Liver (tissue), 8 donors: ENCODE measurements at regions not wholly inside any gene's neighbourhood (a gene's known extent, or its start where the extent isn't known, plus 50 kb on each side); places are given as distances from the start of the nearest gene placed in this dataset.
"Not testable (repeated sequence)": the region's sequence is repeated elsewhere in the genome, so short reads cannot be mapped to it uniquely, and the experiment has no call there.

Experiments
- DNase-seq: peaks from one replicate; pipeline ENCODE4 v3.0.0-alpha.2; 2017; ENCODE audit warnings: low spot score
- H3K27ac ChIP-seq, 2 donors: one replicate each; pipeline ENCODE4 v1.7.0; 2013; ENCODE audit warnings: inconsistent platforms in 2 of 2, low read length in 2 of 2, control low read depth in 1 of 2, low read depth in 1 of 2, mild to moderate bottlenecking in 1 of 2
- H3K27me3 ChIP-seq, 4 donors: one replicate each; pipeline versions ENCODE4 v1.6.1 to v1.7.0; 2013; ENCODE audit warnings: low read length in 3 of 4, inconsistent platforms in 1 of 4, mild to moderate bottlenecking in 1 of 4, moderate library complexity in 1 of 4; ENCODE audit not compliant: control insufficient read depth in 4 of 4, insufficient read depth in 4 of 4
- H3K36me3 ChIP-seq, 4 donors: one replicate each; pipeline versions ENCODE4 v1.6.1 to v1.7.0; 2013; ENCODE audit warnings: low read length in 3 of 4, mild to moderate bottlenecking in 3 of 4, low read depth in 1 of 4, moderate library complexity in 1 of 4; ENCODE audit not compliant: control insufficient read depth in 4 of 4, insufficient read depth in 3 of 4
- H3K4me1 ChIP-seq, 4 donors: one replicate each; pipeline versions ENCODE4 v1.6.1 to v1.7.0; 2013; ENCODE audit warnings: low read length in 3 of 4, mild to moderate bottlenecking in 3 of 4, moderate library complexity in 1 of 4; ENCODE audit not compliant: control insufficient read depth in 4 of 4, insufficient read depth in 4 of 4
- H3K4me3 ChIP-seq, 3 donors: one replicate each; pipeline versions ENCODE4 v1.6.1 to v1.7.0; 2013; ENCODE audit warnings: low read length in 3 of 3, control low read depth in 1 of 3, low read depth in 1 of 3, mild to moderate bottlenecking in 1 of 3
- H3K9ac ChIP-seq, 2 donors: one replicate each; pipeline ENCODE4 v1.7.0; 2013; ENCODE audit warnings: low read length in 2 of 2, mild to moderate bottlenecking in 2 of 2, moderate library complexity in 2 of 2, control low read depth in 1 of 2, low read depth in 1 of 2
- H3K9me3 ChIP-seq, 4 donors: one replicate each; pipeline versions ENCODE4 v1.6.1 to v1.7.0; 2013; ENCODE audit warnings: low read length in 3 of 4; ENCODE audit not compliant: control insufficient read depth in 4 of 4
- CTCF ChIP-seq: fragments of 150-350 bp; IDR thresholded peaks from 2 replicates; pipeline ENCODE4 v1.5.1; 2017; ENCODE audit warnings: improper control_type of control experiment, low read depth, low read length; ENCODE audit not compliant: missing input control
- EGR1 ChIP-seq, 2 donors: IDR thresholded peaks; 2 replicates each; pipeline ENCODE4 v1.6.1; 2016 to 2018; ENCODE audit warnings: antibody characterized with exemption in 2 of 2, low read depth in 2 of 2
- FOXA1 ChIP-seq: IDR thresholded peaks from 2 replicates; pipeline ENCODE4 v1.6.1; 2016; ENCODE audit warnings: antibody characterized with exemption
- FOXA2 ChIP-seq: IDR thresholded peaks from 2 replicates; pipeline ENCODE4 v1.6.1; 2016; ENCODE audit warnings: antibody characterized with exemption
- GABPA ChIP-seq, 2 donors: IDR thresholded peaks in 1 of 2; conservative IDR thresholded peaks in 1 of 2; 2 replicates each; pipeline ENCODE4 v1.6.1; 2016; ENCODE audit warnings: antibody characterized with exemption in 2 of 2, mild to moderate bottlenecking in 1 of 2, moderate library complexity in 1 of 2
- HNF4A ChIP-seq, 2 donors: conservative IDR thresholded peaks; 2 replicates each; pipeline ENCODE4 v1.6.1; 2016; ENCODE audit warnings: antibody characterized with exemption in 2 of 2, mild to moderate bottlenecking in 2 of 2
- HNF4G ChIP-seq: IDR thresholded peaks from 2 replicates; pipeline ENCODE4 v1.6.1; 2016; ENCODE audit warnings: antibody characterized with exemption
- MAX ChIP-seq: IDR thresholded peaks from 2 replicates; pipeline ENCODE4 v1.6.1; 2016; ENCODE audit warnings: antibody characterized with exemption
- NR2F2 ChIP-seq: IDR thresholded peaks from 2 replicates; pipeline ENCODE4 v1.6.1; 2016; ENCODE audit warnings: antibody characterized with exemption
- TAF1 ChIP-seq: conservative IDR thresholded peaks from 2 replicates; pipeline ENCODE4 v1.6.1; 2016; ENCODE audit warnings: antibody characterized with exemption, mild to moderate bottlenecking
- ZBTB33 ChIP-seq: IDR thresholded peaks from 2 replicates; pipeline ENCODE4 v1.6.1; 2016; ENCODE audit warnings: antibody characterized with exemption
- WGBS: extraction: QIAGEN DNeasy Blood & Tissue Kit; methylation state at CpG from one replicate; pipeline ENCODE4 v1.1.7; 2013; 5-methylcytosine and 5-hydroxymethylcytosine counted together
- donor health status: healthy.
- donor health status: healthy.
- donor health status: healthy.
- donor health status: healthy.
- donor health status: healthy.

GRCh38 chr5:130397132-130397531 is 492.9 kb downstream of the CHSY3 start (continued):
- no peak for TF ChIP-seq EGR1 (IDR thresholded peaks at IDR 0.05; ENCODE audit: low read depth in 2 of 2)
- no peak for TF ChIP-seq GABPA (IDR thresholded peaks at IDR 0.05 in 1 of 2, conservative IDR thresholded peaks at IDR 0.05 in 1 of 2)
- no peak for TF ChIP-seq HNF4A (conservative IDR thresholded peaks at IDR 0.05)

- not testable (repeated sequence) for H3K9ac ChIP-seq, H3K4me3 ChIP-seq, H3K9me3 ChIP-seq, DNase-seq, H3K4me1 ChIP-seq, H3K36me3 ChIP-seq, H3K27me3 ChIP-seq, H3K27ac ChIP-seq
- WGBS, result 21% methylated on average over 3 of the region's 3 CpGs
Measured at GRCh38 chr5:130391727-130392264, 487.5 kb downstream of the CHSY3 start.

- TF ChIP-seq HNF4A (conservative IDR thresholded peaks at IDR 0.05) (no peak), NR2F2 (no peak), GABPA (IDR thresholded peaks at IDR 0.05 in 1 of 2, conservative IDR thresholded peaks at IDR 0.05 in 1 of 2) (no peak), ZBTB33 (no peak), EGR1 (IDR thresholded peaks at IDR 0.05; ENCODE audit: low read depth in 2 of 2) (no peak), MAX (no peak), CTCF (no peak), TAF1 (no peak), FOXA2 (no peak), FOXA1 (no peak), HNF4G (no peak)
- Histone ChIP-seq H3K9me3 (no peaks in the 10 kb centered on the region), H3K4me3 (no peak overlapping the region), H3K27ac (no peak overlapping the region), H3K27me3 (no peaks in the 10 kb centered on the region), H3K4me1 (no peaks in the 10 kb centered on the region), H3K9ac (no peak overlapping the region), H3K36me3 (no peaks in the 10 kb centered on the region)
- no peak for DNase-seq
- 41% methylated on average over 1 of the region's 1 CpG for WGBS
Measured at GRCh38 chr5:130386155-130386554, 481.9 kb downstream of the CHSY3 start.

- 57% methylated on average over 2 of the region's 2 CpGs for WGBS
- Histone ChIP-seq H3K36me3 (no peaks in the 10 kb centered on the region), H3K27me3 (no peaks in the 10 kb centered on the region), H3K4me1 (no peaks in the 10 kb centered on the region), H3K9ac (no peak overlapping the region), H3K27ac (no peak overlapping the region), H3K4me3 (no peak overlapping the region), H3K9me3 (no peaks in the 10 kb centered on the region)
- TF ChIP-seq FOXA1, result no peak
- DNase-seq, result no peak
Measured at GRCh38 chr5:130385656-130386055, 481.4 kb downstream of the CHSY3 start.
